ENCODE measurements at regions not wholly inside any gene's neighbourhood (a gene's known extent, or its start where the extent isn't known, plus 50 kb on each side); places are given as distances from the start of the nearest gene placed in this dataset.

DNA sequence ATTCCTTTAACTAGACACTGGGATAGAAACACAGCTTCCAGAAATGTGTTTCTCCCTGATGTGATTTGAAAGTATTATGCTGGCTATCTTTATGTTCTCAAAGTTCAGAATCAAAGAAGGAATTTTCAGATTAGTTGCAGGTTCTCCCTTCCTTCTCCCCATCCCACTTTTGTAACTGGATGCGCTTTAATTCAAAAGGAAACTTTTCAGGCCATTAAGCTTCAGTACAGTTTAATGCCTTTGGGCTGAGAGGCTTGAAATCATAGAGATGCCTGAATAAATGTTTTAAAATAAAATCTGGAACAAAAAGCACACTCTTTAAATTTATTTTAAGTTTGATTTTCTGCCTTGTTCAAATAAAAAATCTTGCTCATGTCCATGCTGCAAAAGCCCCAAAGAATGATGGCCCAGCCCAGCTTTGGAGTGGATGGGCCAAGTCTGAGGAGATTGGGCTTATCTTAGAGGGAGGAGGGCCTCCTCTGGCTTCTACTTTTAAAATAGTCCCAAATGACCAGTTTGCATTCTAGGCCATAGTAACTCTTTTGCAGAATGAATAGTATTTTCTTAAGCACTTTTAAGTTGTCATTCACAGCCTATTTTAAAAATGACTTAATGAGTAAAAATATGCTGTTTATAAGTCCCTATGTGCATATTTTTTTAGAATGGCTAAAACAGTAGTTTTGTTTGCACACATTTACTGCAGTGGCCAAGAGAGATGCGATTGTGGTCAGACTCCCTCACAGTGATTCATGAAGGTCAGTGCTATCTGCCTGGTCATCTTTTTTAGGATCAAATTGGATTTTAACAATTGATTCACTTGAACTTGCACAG is 129.2 kb downstream of the MTX2 start:
- ChIA-PET CTCF (interaction anchor here (1.0 kb wide), 1 partner anchor 9 kb away, joined by 3 read pairs; no protein-coding TSS in a partner anchor), POLR2A (no interaction called here)
- TF ChIP-seq, protein P1, sequence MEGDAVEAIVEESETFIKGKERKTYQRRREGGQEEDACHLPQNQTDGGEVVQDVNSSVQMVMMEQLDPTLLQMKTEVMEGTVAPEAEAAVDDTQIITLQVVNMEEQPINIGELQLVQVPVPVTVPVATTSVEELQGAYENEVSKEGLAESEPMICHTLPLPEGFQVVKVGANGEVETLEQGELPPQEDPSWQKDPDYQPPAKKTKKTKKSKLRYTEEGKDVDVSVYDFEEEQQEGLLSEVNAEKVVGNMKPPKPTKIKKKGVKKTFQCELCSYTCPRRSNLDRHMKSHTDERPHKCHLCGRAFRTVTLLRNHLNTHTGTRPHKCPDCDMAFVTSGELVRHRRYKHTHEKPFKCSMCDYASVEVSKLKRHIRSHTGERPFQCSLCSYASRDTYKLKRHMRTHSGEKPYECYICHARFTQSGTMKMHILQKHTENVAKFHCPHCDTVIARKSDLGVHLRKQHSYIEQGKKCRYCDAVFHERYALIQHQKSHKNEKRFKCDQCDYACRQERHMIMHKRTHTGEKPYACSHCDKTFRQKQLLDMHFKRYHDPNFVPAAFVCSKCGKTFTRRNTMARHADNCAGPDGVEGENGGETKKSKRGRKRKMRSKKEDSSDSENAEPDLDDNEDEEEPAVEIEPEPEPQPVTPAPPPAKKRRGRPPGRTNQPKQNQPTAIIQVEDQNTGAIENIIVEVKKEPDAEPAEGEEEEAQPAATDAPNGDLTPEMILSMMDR (IDR thresholded peaks at IDR 0.05; ENCODE audit: insufficient read depth, low read length, missing control alignments), result no peak
- H3K4me3 ChIP-seq (ENCODE audit: low read depth, low read length), result no peak overlapping the region
- DNase-seq (ENCODE audit: low read depth, low spot score), result no peak

DNA sequence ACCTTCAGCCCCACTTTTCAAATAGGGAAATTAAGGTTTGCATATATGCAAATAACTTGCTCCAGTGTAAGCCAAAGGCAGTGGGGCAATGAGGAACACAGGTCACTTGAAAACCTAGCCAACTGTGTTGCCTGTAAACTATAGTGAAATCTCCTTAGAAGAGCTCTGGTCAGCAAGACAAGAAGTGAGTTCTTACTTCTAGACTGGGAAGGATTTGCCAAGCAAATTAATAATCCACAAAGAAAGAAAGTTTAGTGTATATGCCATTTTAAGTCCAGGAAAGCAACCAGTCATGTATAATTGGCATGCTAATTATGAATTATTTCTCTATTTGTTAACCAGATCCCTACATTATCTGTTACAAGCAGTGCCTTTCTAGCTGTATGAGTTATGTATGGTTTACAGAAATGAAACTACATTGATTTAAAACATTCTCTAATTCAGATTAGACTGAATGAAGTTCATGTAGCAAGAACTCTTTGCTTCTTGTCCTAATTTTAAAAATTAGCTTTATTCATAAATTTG is 129.9 kb downstream of the MTX2 start:
- ChIA-PET POLR2A (no interaction called here), CTCF (interaction anchor here (1.0 kb wide), 1 partner anchor 9 kb away, joined by 3 read pairs; no protein-coding TSS in a partner anchor)
- TF ChIP-seq, protein P1 (IDR thresholded peaks at IDR 0.05; ENCODE audit: insufficient read depth, low read length, missing control alignments), result no peak
- no peak overlapping the region for H3K4me3 ChIP-seq (ENCODE audit: low read depth, low read length)
- DNase-seq (ENCODE audit: low read depth, low spot score), result no peak

- TF ChIP-seq, protein P1 (IDR thresholded peaks at IDR 0.05; ENCODE audit: insufficient read depth, low read length, missing control alignments), result no peak
- ChIA-PET POLR2A (no interaction called here), CTCF (no interaction called here)
- H3K4me3 ChIP-seq (ENCODE audit: low read depth, low read length), result no peak overlapping the region
- no peak for DNase-seq (ENCODE audit: low read depth, low spot score)
Observed at GRCh38 chr2:176405477-176405876, 136.2 kb downstream of the MTX2 start.

- DNase-seq (ENCODE audit: low read depth, low spot score), result no peak
- ChIA-PET POLR2A (no interaction called here), CTCF (interaction anchor here (0.7 to 1.4 kb wide), 2 partner anchors 8 to 10 kb away, joined by 3 to 5 read pairs; no protein-coding TSS in a partner anchor)
- TF ChIP-seq, protein P1 (IDR thresholded peaks at IDR 0.05; ENCODE audit: insufficient read depth, low read length, missing control alignments), result no peak
- no peak overlapping the region for H3K4me3 ChIP-seq (ENCODE audit: low read depth, low read length)
Observed at GRCh38 chr2:176407706-176408105, 138.5 kb downstream of the MTX2 start.

DNA sequence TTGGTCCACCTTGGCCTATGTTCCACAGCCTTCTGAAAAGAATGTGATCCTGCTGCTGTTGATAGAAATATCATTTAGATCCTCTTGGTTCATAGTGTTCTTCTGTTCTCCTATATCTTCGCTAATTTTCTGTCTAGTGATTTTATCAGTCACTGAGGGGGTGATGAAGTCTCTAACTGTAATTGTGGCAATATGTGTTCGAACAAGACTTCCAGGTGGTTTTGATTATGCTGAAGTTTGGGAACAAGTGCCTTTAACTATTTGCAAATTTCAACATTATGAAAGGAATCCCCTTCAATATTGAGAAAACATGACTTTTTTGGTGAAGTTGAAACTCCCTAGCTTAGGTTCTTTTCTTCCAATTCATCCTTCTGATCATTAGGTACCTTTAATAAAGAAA is 140.4 kb downstream of the MTX2 start:
- ChIA-PET POLR2A (no interaction called here), CTCF (no interaction called here)
- no peak for DNase-seq (ENCODE audit: low read depth, low spot score)
- TF ChIP-seq, protein P1 (IDR thresholded peaks at IDR 0.05; ENCODE audit: insufficient read depth, low read length, missing control alignments), result no peak
- H3K4me3 ChIP-seq (ENCODE audit: low read depth, low read length), result no peak overlapping the region

DNA sequence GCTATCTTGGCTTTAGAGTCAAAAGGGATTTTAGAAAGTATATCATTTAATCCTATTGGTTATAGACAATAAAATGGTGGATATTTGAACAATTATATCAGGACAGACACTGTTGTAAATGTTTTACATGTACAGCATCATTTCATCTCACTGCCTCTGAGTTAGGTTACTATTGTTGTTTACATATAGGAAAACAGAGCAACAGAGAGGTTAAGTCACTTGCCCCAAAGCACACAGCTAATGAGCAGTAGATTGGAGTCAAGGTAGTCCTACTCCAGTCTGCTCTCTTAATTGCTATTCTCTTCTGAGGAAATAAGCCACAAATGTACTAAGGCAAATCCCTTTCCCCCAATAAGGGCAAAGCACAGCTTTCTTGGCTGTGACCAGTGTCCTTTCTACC is 142.9 kb downstream of the MTX2 start:
- no peak overlapping the region for H3K4me3 ChIP-seq (ENCODE audit: low read depth, low read length)
- no peak for DNase-seq (ENCODE audit: low read depth, low spot score)
- POLR2A ChIA-PET, result no interaction called here
- CTCF ChIA-PET, result no interaction called here
- TF ChIP-seq, protein P1 (IDR thresholded peaks at IDR 0.05; ENCODE audit: insufficient read depth, low read length, missing control alignments), result no peak

Measured in AG04449 (cell line).